ENCODE measurements at regions not wholly inside any gene's neighbourhood (a gene's known extent, or its start where the extent isn't known, plus 50 kb on each side); places are given as distances from the start of the nearest gene placed in this dataset.

DNA sequence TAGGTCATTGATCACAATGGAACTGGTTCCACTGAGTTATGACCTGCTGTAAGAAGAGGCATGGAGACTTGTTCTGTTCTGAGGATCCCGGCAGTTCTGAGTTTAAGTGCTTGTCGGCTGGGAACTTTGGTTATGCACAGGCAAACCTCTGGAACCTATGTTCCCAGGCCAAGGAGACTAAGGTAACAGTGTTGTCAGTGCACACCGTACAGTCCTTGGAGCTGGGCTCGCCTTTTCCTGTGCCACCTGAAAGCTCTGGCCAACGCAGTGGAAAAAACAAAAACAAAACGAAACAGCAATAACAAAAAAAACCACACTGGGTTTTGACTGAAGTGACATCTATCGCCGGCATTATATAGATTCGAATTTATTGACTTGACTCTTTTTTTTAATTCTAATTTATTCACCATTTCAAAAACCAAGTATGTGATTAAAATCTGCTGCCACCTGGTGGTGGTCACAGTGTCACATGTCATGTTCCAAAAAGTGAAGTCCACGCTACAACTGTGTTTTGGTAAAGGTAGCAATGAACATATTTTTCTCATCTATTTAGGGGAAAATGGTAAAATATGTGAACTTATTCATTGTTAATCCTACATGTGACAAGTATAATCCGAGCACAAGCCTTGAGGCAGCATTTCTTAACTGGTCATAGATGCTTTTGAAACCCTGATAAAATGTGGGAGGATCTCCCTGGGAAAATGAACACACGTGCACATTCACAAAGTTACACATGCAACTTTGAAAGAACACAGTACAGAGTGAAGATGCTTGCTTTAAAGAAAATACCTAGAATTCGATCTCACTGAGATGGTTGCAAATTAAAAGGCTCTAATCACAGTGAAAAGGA, 113.8 kb upstream of the PPP2R2D start:
- peak; percentile 30 for DNase-seq
- Mint-ChIP-seq H3K27ac (no peak overlapping the region), H3K36me3 (ENCODE audit: low read depth) (no peaks in the 10 kb centered on the region; the same call in 1 of the 2 replicates), H3K9me3 (peaks cover 17% of the 10 kb centered on the region; the same call in 1 of the 2 replicates), H3K27me3 (ENCODE audit: insufficient read depth) (peaks cover 4% of the 10 kb centered on the region; the same call in 1 of the 2 replicates), H3K4me3 (no peak overlapping the region), H3K4me1 (ENCODE audit: low read depth) (no peaks in the 10 kb centered on the region)
- TF ChIP-seq, protein P1, sequence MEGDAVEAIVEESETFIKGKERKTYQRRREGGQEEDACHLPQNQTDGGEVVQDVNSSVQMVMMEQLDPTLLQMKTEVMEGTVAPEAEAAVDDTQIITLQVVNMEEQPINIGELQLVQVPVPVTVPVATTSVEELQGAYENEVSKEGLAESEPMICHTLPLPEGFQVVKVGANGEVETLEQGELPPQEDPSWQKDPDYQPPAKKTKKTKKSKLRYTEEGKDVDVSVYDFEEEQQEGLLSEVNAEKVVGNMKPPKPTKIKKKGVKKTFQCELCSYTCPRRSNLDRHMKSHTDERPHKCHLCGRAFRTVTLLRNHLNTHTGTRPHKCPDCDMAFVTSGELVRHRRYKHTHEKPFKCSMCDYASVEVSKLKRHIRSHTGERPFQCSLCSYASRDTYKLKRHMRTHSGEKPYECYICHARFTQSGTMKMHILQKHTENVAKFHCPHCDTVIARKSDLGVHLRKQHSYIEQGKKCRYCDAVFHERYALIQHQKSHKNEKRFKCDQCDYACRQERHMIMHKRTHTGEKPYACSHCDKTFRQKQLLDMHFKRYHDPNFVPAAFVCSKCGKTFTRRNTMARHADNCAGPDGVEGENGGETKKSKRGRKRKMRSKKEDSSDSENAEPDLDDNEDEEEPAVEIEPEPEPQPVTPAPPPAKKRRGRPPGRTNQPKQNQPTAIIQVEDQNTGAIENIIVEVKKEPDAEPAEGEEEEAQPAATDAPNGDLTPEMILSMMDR (IDR thresholded peaks at IDR 0.05) = peak; percentile 90

DNA sequence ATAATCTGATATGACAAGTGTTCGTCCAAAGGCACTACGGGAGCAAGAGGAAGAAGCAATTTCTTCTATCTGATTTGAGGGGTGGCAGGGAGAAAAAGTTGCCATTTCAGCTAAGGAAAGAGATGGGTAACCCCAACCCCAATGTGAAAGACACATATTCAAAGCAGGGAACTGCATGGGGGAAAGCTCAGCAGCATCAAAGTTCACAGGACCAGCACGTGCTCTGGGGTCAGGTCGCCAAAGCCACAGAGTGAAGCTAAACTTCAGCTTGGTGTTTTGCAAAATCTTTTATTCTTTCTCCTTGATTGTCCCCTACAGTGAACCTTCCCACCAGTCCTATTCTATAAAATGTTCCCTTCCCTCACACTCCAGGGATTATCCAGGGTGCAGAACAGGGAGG, 112.8 kb upstream of the PPP2R2D start:
- Mint-ChIP-seq H3K9me3 (peaks cover 11% of the 10 kb centered on the region; the same call in 1 of the 2 replicates), H3K27ac (no peak overlapping the region)

DNA sequence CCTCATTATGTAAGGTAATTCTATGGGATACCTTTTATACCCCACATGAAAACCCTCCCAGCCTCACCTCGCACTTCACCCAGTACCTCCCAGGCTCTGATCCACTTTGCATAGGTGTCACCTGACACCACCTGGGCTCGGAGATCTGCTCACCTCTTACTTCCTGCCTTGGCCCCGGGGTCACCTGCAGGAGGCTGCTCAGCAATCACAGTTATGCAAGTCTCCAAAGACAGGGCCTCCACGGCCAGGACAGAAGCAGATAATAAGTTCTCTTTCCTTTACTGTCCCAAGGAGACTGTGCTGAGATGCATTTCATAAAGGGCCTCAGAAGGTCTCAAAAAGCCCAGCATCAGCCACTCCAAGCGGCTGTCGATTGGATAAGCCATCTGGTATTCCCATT, 112.4 kb upstream of the PPP2R2D start:
- TF ChIP-seq, protein P1 (IDR thresholded peaks at IDR 0.05) = no peak
- DNase-seq = no peak
- peaks cover 11% of the 10 kb centered on the region; the same call in 1 of the 2 replicates for H3K9me3 Mint-ChIP-seq
- H3K27ac Mint-ChIP-seq = no peak overlapping the region
- no peak overlapping the region for H3K4me3 Mint-ChIP-seq
- H3K27me3 Mint-ChIP-seq (ENCODE audit: insufficient read depth) = peaks cover 4% of the 10 kb centered on the region; the same call in 1 of the 2 replicates
- no peaks in the 10 kb centered on the region; the same call in 1 of the 2 replicates for H3K36me3 Mint-ChIP-seq (ENCODE audit: low read depth)
- no peaks in the 10 kb centered on the region for H3K4me1 Mint-ChIP-seq (ENCODE audit: low read depth)

More for the DNA sequence above, 112.8 kb upstream of the PPP2R2D start:
- no peak for DNase-seq
- TF ChIP-seq, protein P1 (IDR thresholded peaks at IDR 0.05) = no peak
- Mint-ChIP-seq H3K36me3 (ENCODE audit: low read depth) (no peaks in the 10 kb centered on the region; the same call in 1 of the 2 replicates), H3K4me3 (no peak overlapping the region), H3K27me3 (ENCODE audit: insufficient read depth) (peaks cover 4% of the 10 kb centered on the region; the same call in 1 of the 2 replicates), H3K4me1 (ENCODE audit: low read depth) (no peaks in the 10 kb centered on the region)

DNA sequence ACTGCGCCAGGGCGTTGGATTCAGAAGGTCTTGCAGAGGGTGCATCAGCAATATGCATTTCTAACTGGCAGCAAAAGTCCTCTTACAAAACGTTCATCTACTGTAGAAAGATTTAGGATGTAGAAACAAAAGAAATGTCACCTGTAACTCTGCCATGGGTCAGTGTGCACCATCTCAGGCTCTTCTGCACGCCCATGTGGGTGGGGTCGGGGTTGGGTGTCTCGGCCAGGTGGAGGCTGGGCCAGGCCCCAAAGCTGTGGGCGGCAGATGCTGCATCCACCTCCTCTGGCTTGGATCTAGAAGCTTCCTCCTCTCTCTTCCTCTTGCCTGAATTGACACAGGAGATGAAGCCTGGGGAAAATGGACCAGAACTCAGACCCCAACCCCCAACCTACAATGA, 111.3 kb upstream of the PPP2R2D start:
- no peak overlapping the region for H3K4me3 Mint-ChIP-seq
- H3K27ac Mint-ChIP-seq = no peak overlapping the region
- H3K36me3 Mint-ChIP-seq (ENCODE audit: low read depth) = no peaks in the 10 kb centered on the region; the same call in 1 of the 2 replicates
- TF ChIP-seq, protein P1 (IDR thresholded peaks at IDR 0.05) = no peak
- H3K9me3 Mint-ChIP-seq = peaks cover 11% of the 10 kb centered on the region; the same call in 1 of the 2 replicates
- DNase-seq = no peak
- peaks cover 4% of the 10 kb centered on the region; the same call in 1 of the 2 replicates for H3K27me3 Mint-ChIP-seq (ENCODE audit: insufficient read depth)
- H3K4me1 Mint-ChIP-seq (ENCODE audit: low read depth) = no peaks in the 10 kb centered on the region

DNA sequence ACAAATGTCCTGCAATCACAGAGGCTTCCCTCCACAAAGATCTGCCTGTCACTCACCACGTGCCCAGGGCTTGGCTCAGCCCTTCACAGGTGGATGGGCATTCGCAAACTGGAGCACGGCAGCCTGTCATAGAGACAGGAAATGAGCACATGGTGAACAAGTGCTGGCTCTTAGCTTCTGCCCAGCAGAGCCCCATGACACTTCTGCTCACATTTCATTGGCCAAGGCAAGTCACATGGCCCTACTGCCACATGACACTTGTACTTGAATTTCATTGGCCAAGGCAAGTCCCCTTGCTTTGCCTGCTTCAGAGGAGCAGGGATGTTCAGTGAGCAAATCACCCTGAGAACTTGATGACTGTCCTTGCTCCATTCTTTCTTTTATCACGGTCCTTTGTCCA, 110.8 kb upstream of the PPP2R2D start:
- Mint-ChIP-seq H3K36me3 (ENCODE audit: low read depth) (no peaks in the 10 kb centered on the region; the same call in 1 of the 2 replicates), H3K27ac (no peak overlapping the region), H3K4me1 (ENCODE audit: low read depth) (no peaks in the 10 kb centered on the region), H3K9me3 (peaks cover 9% of the 10 kb centered on the region; the same call in 1 of the 2 replicates), H3K4me3 (no peak overlapping the region), H3K27me3 (ENCODE audit: insufficient read depth) (peaks cover 4% of the 10 kb centered on the region; the same call in 1 of the 2 replicates)
- TF ChIP-seq, protein P1 (IDR thresholded peaks at IDR 0.05) = no peak
- DNase-seq = no peak
